SK-N-SH (cell line): ENCODE measurements at regions not wholly inside any gene's neighbourhood (a gene's known extent, or its start where the extent isn't known, plus 50 kb on each side); places are given as distances from the start of the nearest gene placed in this dataset.

Source experiments
- CTCF ChIA-PET: fragments of 300-600, 350-600 bp; formaldehyde crosslinking; extraction: SDS; loops from one replicate; lab custom pipeline; 2021; lab: Yijun Ruan, JAX
- POLR2A ChIA-PET: fragments of 350-600 bp; sonication (Branson Sonifier 250); formaldehyde crosslinking; extraction: SDS; loops from one replicate; lab custom pipeline; 2020; ENCODE audit warnings: antibody characterized with exemption, inconsistent platforms; lab: Yijun Ruan, JAX
- DNase-seq: peaks from one replicate; pipeline ENCODE4 v3.0.0; 2012
- H2AFZ ChIP-seq: fragments of 200-600 bp; sonication (generic); 2 replicates; pipeline ENCODE4 v1.8.1; 2016; ENCODE audit warnings: antibody characterized with exemption, mild to moderate bottlenecking, low read depth
- H3F3A ChIP-seq: fragments of 200-600 bp; sonication (generic); replicated peaks from 2 replicates; pipeline ENCODE3; 2016; ENCODE audit warnings: antibody characterized with exemption, mild to moderate bottlenecking; ENCODE audit not compliant: insufficient read depth
- H3K27ac ChIP-seq, 2 experiments: fragments of 200-500 bp in 1 of 2; fragments of 200-600 bp in 1 of 2; sonication (Bioruptor generic) in 1 of 2; sonication (generic), shearing (Covaris generic) in 1 of 2; 2 replicates each; pipeline versions ENCODE4 v1.5.1 to v1.6.1; 2014 to 2016; ENCODE audit warnings: low read depth in 2 of 2, inconsistent platforms in 1 of 2, low read length in 1 of 2, mild to moderate bottlenecking in 1 of 2, mixed read lengths in 1 of 2
- H3K27me3 ChIP-seq: fragments of 200-600 bp; sonication (generic), shearing (Covaris generic); 2 replicates; pipeline ENCODE4 v1.6.1; 2016; ENCODE audit warnings: mixed run types; ENCODE audit not compliant: insufficient read depth
- H3K36me3 ChIP-seq, 2 experiments: fragments of 200-500 bp in 1 of 2; fragments of 200-600 bp in 1 of 2; sonication (Bioruptor generic) in 1 of 2; sonication (generic) in 1 of 2; replicated peaks in 1 of 2; 2 replicates each; pipeline versions ENCODE3 to v1.5.1; 2014 to 2016; ENCODE audit warnings: low read length in 1 of 2, mild to moderate bottlenecking in 1 of 2; ENCODE audit not compliant: insufficient read depth in 2 of 2, control insufficient read depth in 1 of 2
- H3K4me1 ChIP-seq, 2 experiments: fragments of 200-500 bp in 1 of 2; fragments of 200-600 bp in 1 of 2; sonication (Bioruptor generic) in 1 of 2; sonication (generic), shearing (Covaris generic) in 1 of 2; 2 replicates each; pipeline versions ENCODE4 v1.5.1 to v1.6.1; 2014 to 2016; ENCODE audit warnings: low read depth in 1 of 2, low read length in 1 of 2, mixed run types in 1 of 2; ENCODE audit not compliant: insufficient read depth in 2 of 2, control insufficient read depth in 1 of 2
- H3K4me2 ChIP-seq: fragments of 200-600 bp; sonication (generic), shearing (Covaris generic); 2 replicates; pipeline ENCODE4 v1.6.1; 2017; ENCODE audit warnings: mixed run types
- H3K4me3 ChIP-seq, 2 experiments: fragments of 200-500 bp in 1 of 2; fragments of 200-600 bp in 1 of 2; sonication (Bioruptor generic) in 1 of 2; sonication (generic), shearing (Covaris generic) in 1 of 2; 2 replicates each; pipeline versions ENCODE4 v1.5.1 to v1.8.1; 2014 to 2016; ENCODE audit warnings: low read depth in 2 of 2, inconsistent platforms in 1 of 2, low read length in 1 of 2, mild to moderate bottlenecking in 1 of 2, mixed read lengths in 1 of 2, moderate library complexity in 1 of 2
- H3K79me2 ChIP-seq: fragments of 200-600 bp; sonication (generic); 2 replicates; pipeline ENCODE4 v1.8.1; 2017; ENCODE audit warnings: mild to moderate bottlenecking; ENCODE audit not compliant: insufficient read depth
- H3K9ac ChIP-seq: fragments of 200-600 bp; sonication (generic); 2 replicates; pipeline ENCODE4 v1.6.1; 2017; ENCODE audit warnings: mixed run types
- H3K9me2 ChIP-seq: fragments of 200-600 bp; sonication (generic); 2 replicates; pipeline ENCODE4 v1.6.1; 2017; ENCODE audit warnings: mixed run types
- H3K9me3 ChIP-seq: fragments of 200-600 bp; sonication (generic); 2 replicates; pipeline ENCODE4 v1.6.1; 2017; ENCODE audit warnings: mixed run types, mild to moderate bottlenecking, moderate library complexity
- H4K20me1 ChIP-seq: fragments of 200-600 bp; sonication (generic); 2 replicates; pipeline ENCODE4 v1.6.1; 2017; ENCODE audit warnings: mild to moderate bottlenecking, mixed run types; ENCODE audit not compliant: insufficient read depth
- CHD2 ChIP-seq: fragments of 150-350 bp; IDR thresholded peaks from 2 replicates; pipeline ENCODE4 v1.6.1; 2018; ENCODE audit warnings: low read length; ENCODE audit not compliant: partially characterized antibody
- ELF1 ChIP-seq: IDR thresholded peaks from 2 replicates; pipeline ENCODE4 v1.4.0; 2012
- EZH2phosphoT487 ChIP-seq: fragments of 200-600 bp; sonication (generic); IDR thresholded peaks from 2 replicates; pipeline ENCODE4 v1.6.1; 2017; ENCODE audit warnings: low read depth, mixed run types, mild to moderate bottlenecking, antibody characterized with exemption, moderate library complexity, borderline replicate concordance
- FOXM1 ChIP-seq: IDR thresholded peaks from 2 replicates; pipeline ENCODE4 v1.4.0; 2012; ENCODE audit warnings: low read depth, mild to moderate bottlenecking
- GABPA ChIP-seq: IDR thresholded peaks from 2 replicates; pipeline ENCODE4 v1.4.0; 2012; ENCODE audit warnings: low read depth, mild to moderate bottlenecking
- NFIC ChIP-seq: IDR thresholded peaks from 2 replicates; pipeline ENCODE4 v1.4.0; 2012; ENCODE audit warnings: borderline replicate concordance
- NRF1 ChIP-seq: IDR thresholded peaks from 2 replicates; pipeline ENCODE4 v1.6.1; 2012; ENCODE audit warnings: low read depth, mild to moderate bottlenecking, low read length
- PBX3 ChIP-seq: IDR thresholded peaks from 2 replicates; pipeline ENCODE4; 2012
- POLR2AphosphoS5 ChIP-seq: IDR thresholded peaks from 2 replicates; pipeline ENCODE4 v1.6.1; 2012; ENCODE audit warnings: low read depth, low read length
- RFX5 ChIP-seq: IDR thresholded peaks from 2 replicates; pipeline ENCODE4 v1.6.1; 2012; ENCODE audit warnings: mild to moderate bottlenecking, improper control_type of control experiment, low read length
- SMC3 ChIP-seq: IDR thresholded peaks from 2 replicates; pipeline ENCODE4 v1.6.1; 2012; ENCODE audit warnings: low read depth, low read length, improper control_type of control experiment
- TAF1 ChIP-seq: IDR thresholded peaks from 2 replicates; pipeline ENCODE4 v1.6.1; 2012; ENCODE audit warnings: low read depth, mild to moderate bottlenecking, low read length, moderate library complexity, borderline replicate concordance
- TEAD4 ChIP-seq: IDR thresholded peaks from 2 replicates; pipeline ENCODE4 v1.4.0; 2012; ENCODE audit warnings: mild to moderate bottlenecking, borderline replicate concordance; ENCODE audit not compliant: insufficient read depth
- USF2 ChIP-seq: fragments of 150-350 bp; IDR thresholded peaks from 2 replicates; pipeline ENCODE4 v1.6.1; 2017; ENCODE audit warnings: antibody characterized with exemption, low read length, low read depth, borderline replicate concordance
- YY1 ChIP-seq: IDR thresholded peaks from 2 replicates; pipeline ENCODE4 v1.4.0; 2012; ENCODE audit warnings: low read depth, mild to moderate bottlenecking
- WGBS: methylation state at CpG from one replicate; pipeline ENCODE4 v1.1.6; 2017; ENCODE audit warnings: low lambda C conversion rate; 5-methylcytosine and 5-hydroxymethylcytosine counted together
- TF ChIP-seq, protein P1 (sequence below): fragments of 150-350 bp; IDR thresholded peaks from 2 replicates; pipeline ENCODE4 v1.6.1; 2016; ENCODE audit warnings: mild to moderate bottlenecking, low read depth, low read length
- TF ChIP-seq, protein P2 (sequence below): IDR thresholded peaks from 2 replicates; pipeline ENCODE4 v1.6.1; 2012; ENCODE audit warnings: mild to moderate bottlenecking, low read depth, low read length, moderate library complexity
- TF ChIP-seq, protein P3 (sequence below): IDR thresholded peaks from 2 replicates; pipeline ENCODE4 v1.4.0; 2012; ENCODE audit warnings: low read depth, borderline replicate concordance
- TF ChIP-seq, protein P4 (sequence below): IDR thresholded peaks from 2 replicates; pipeline ENCODE4 v1.4.0; 2012; ENCODE audit warnings: low read depth, borderline replicate concordance

- WGBS: 52% methylated on average over 4 of the region's 4 CpGs
- no peaks in the 10 kb centered on the region for H4K20me1 ChIP-seq
- no peaks in the 10 kb centered on the region for H3K36me3 ChIP-seq
- no peak overlapping the region for H3K9ac ChIP-seq
- H3K4me3 ChIP-seq: no peak overlapping the region
- no peak overlapping the region for H3K27ac ChIP-seq
- no peak overlapping the region for H2AFZ ChIP-seq
- POLR2A ChIA-PET: no interaction called here
- CTCF ChIA-PET: interaction anchor here (0.8 to 0.9 kb wide), 2 partner anchors 14 to 24 kb away, joined by 4 to 5 read pairs; no protein-coding TSS in a partner anchor
- no peaks in the 10 kb centered on the region for H3F3A ChIP-seq
- no peaks in the 10 kb centered on the region for H3K4me1 ChIP-seq
- H3K27me3 ChIP-seq: no peaks in the 10 kb centered on the region
- no peaks in the 10 kb centered on the region for H3K79me2 ChIP-seq
- no peaks in the 10 kb centered on the region for H3K9me2 ChIP-seq
- H3K4me2 ChIP-seq: no peak overlapping the region
- TF ChIP-seq, protein P1, sequence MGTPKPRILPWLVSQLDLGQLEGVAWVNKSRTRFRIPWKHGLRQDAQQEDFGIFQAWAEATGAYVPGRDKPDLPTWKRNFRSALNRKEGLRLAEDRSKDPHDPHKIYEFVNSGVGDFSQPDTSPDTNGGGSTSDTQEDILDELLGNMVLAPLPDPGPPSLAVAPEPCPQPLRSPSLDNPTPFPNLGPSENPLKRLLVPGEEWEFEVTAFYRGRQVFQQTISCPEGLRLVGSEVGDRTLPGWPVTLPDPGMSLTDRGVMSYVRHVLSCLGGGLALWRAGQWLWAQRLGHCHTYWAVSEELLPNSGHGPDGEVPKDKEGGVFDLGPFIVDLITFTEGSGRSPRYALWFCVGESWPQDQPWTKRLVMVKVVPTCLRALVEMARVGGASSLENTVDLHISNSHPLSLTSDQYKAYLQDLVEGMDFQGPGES: no peak
- TF ChIP-seq NRF1 (no peak), GABPA (no peak), ELF1 (no peak)
- no peaks in the 10 kb centered on the region for H3K9me3 ChIP-seq
- DNase-seq: no peak
Observed at GRCh38 chr17:70454377-70454776, 285.0 kb downstream of the KCNJ2 start.

DNA sequence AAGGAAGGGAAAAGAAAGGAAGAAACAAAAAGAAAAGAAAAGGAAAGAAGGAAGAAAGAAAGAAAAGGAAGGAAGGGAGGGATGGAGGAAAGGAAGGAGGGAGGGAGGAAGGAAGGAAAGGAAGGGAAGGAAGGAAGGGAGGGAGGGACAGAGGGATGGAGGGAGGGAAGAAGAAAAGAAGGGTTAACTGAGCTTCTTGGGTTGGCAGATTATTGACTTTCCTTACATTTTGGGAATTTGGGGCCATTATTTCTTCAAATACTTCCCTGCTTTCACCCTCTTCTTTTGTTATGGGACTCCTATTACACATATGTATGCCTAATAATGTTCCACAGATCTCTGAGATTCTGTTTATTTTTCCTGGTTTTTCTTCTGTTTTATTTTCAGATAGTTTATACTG is 285.6 kb downstream of the KCNJ2 start:
- Histone ChIP-seq H3K79me2 (no peaks in the 10 kb centered on the region), H3K4me2 (no peak overlapping the region), H3K27me3 (no peaks in the 10 kb centered on the region), H2AFZ (no peak overlapping the region), H3K9ac (no peak overlapping the region), H3K4me3 (no peak overlapping the region), H3K9me2 (no peaks in the 10 kb centered on the region), H3K4me1 (no peaks in the 10 kb centered on the region), H3K9me3 (no peaks in the 10 kb centered on the region), H3K36me3 (no peaks in the 10 kb centered on the region), H4K20me1 (no peaks in the 10 kb centered on the region), H3F3A (no peaks in the 10 kb centered on the region), H3K27ac (no peak overlapping the region)
- POLR2A ChIA-PET: no interaction called here
- DNase-seq: no peak
- CTCF ChIA-PET: interaction anchor here (0.7 to 1.1 kb wide), 5 partner anchors 9 to 67 kb away, joined by 3 to 11 read pairs (median 4); no protein-coding TSS in a partner anchor
- no peak for TF ChIP-seq SMC3
- TF ChIP-seq, protein P2, sequence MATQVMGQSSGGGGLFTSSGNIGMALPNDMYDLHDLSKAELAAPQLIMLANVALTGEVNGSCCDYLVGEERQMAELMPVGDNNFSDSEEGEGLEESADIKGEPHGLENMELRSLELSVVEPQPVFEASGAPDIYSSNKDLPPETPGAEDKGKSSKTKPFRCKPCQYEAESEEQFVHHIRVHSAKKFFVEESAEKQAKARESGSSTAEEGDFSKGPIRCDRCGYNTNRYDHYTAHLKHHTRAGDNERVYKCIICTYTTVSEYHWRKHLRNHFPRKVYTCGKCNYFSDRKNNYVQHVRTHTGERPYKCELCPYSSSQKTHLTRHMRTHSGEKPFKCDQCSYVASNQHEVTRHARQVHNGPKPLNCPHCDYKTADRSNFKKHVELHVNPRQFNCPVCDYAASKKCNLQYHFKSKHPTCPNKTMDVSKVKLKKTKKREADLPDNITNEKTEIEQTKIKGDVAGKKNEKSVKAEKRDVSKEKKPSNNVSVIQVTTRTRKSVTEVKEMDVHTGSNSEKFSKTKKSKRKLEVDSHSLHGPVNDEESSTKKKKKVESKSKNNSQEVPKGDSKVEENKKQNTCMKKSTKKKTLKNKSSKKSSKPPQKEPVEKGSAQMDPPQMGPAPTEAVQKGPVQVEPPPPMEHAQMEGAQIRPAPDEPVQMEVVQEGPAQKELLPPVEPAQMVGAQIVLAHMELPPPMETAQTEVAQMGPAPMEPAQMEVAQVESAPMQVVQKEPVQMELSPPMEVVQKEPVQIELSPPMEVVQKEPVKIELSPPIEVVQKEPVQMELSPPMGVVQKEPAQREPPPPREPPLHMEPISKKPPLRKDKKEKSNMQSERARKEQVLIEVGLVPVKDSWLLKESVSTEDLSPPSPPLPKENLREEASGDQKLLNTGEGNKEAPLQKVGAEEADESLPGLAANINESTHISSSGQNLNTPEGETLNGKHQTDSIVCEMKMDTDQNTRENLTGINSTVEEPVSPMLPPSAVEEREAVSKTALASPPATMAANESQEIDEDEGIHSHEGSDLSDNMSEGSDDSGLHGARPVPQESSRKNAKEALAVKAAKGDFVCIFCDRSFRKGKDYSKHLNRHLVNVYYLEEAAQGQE: no peak
- TF ChIP-seq USF2: no peak
- TF ChIP-seq POLR2AphosphoS5: no peak
- no peak for TF ChIP-seq RFX5
- TF ChIP-seq TEAD4: no peak
- TF ChIP-seq, protein P3, sequence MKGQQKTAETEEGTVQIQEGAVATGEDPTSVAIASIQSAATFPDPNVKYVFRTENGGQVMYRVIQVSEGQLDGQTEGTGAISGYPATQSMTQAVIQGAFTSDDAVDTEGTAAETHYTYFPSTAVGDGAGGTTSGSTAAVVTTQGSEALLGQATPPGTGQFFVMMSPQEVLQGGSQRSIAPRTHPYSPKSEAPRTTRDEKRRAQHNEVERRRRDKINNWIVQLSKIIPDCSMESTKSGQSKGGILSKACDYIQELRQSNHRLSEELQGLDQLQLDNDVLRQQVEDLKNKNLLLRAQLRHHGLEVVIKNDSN: no peak
- no peak for TF ChIP-seq PBX3
- no peak for TF ChIP-seq NRF1
- no peak for TF ChIP-seq ELF1
- TF ChIP-seq, protein P4, sequence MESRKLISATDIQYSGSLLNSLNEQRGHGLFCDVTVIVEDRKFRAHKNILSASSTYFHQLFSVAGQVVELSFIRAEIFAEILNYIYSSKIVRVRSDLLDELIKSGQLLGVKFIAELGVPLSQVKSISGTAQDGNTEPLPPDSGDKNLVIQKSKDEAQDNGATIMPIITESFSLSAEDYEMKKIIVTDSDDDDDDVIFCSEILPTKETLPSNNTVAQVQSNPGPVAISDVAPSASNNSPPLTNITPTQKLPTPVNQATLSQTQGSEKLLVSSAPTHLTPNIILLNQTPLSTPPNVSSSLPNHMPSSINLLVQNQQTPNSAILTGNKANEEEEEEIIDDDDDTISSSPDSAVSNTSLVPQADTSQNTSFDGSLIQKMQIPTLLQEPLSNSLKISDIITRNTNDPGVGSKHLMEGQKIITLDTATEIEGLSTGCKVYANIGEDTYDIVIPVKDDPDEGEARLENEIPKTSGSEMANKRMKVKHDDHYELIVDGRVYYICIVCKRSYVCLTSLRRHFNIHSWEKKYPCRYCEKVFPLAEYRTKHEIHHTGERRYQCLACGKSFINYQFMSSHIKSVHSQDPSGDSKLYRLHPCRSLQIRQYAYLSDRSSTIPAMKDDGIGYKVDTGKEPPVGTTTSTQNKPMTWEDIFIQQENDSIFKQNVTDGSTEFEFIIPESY: no peak
- TF ChIP-seq EZH2phosphoT487: no peak
- no peak for TF ChIP-seq TAF1
- TF ChIP-seq YY1: no peak
- no peak for TF ChIP-seq CHD2
- no peak for TF ChIP-seq FOXM1
- no peak for TF ChIP-seq NFIC
